ENCODE measurements at regions not wholly inside any gene's neighbourhood (a gene's known extent, or its start where the extent isn't known, plus 50 kb on each side); places are given as distances from the start of the nearest gene placed in this dataset.

DNA sequence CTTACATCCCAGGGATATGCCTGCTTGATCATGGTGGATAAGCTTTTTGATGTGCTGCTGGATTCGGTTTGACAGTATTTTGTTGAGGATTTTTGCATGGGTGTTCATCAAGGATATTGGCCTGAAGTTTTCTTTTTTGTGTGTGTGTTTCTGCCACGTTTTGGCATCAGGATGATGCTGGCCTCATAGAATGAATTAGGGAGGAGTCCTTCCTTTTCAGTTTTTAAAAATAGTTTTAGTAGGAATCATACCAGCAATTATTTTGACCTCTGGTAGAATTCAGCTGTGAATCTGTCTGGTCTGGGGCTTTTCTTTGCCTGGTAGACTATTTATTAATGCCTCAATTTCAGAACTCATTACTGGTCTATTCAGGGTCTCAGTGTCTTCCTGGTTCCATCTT is 362.4 kb downstream of the JRKL start:
- TF ChIP-seq CTCF (conservative IDR thresholded peaks at IDR 0.05; ENCODE audit: low read depth, low read length) (no peak), EZH2phosphoT487 (IDR thresholded peaks at IDR 0.05; ENCODE audit: borderline replicate concordance, low read length) (no peak)
